Embryonic facial prominence (tissue), 1 donor: ENCODE measurements at regions not wholly inside any gene's neighbourhood (a gene's known extent, or its start where the extent isn't known, plus 50 kb on each side); places are given as distances from the start of the nearest gene placed in this dataset.

ENCODE experiments used
- DNase-seq: peaks from one replicate; pipeline ENCODE4 v3.0.0-alpha.2; 2016; ENCODE audit errors: extremely low spot score

GRCh38 chr2:120589771-120590608, 145.7 kb upstream of the GLI2 start:
- no peak for DNase-seq

GRCh38 chr2:120590841-120591240, 144.8 kb upstream of the GLI2 start:
- DNase-seq, result no peak

- DNase-seq, result no peak
Measured at GRCh38 chr2:120591572-120591971, 144.1 kb upstream of the GLI2 start.

GRCh38 chr2:120592084-120592483, 143.6 kb upstream of the GLI2 start:
- no peak for DNase-seq

GRCh38 chr2:120593921-120594686, 141.6 kb upstream of the GLI2 start:
- DNase-seq, result no peak

GRCh38 chr2:120594856-120595685, 140.6 kb upstream of the GLI2 start:
- DNase-seq, result no peak

GRCh38 chr2:120595739-120596138, 139.9 kb upstream of the GLI2 start:
- DNase-seq, result no peak

- no peak for DNase-seq
Measured at GRCh38 chr2:120596191-120596811, 139.4 kb upstream of the GLI2 start.

- DNase-seq, result no peak
Measured at GRCh38 chr2:120596990-120597594, 138.6 kb upstream of the GLI2 start.

- no peak for DNase-seq
Measured at GRCh38 chr2:120597595-120598193, 138.0 kb upstream of the GLI2 start.

- no peak for DNase-seq
Measured at GRCh38 chr2:120598416-120598815, 137.3 kb upstream of the GLI2 start.

GRCh38 chr2:120599072-120599471, 136.6 kb upstream of the GLI2 start:
- no peak for DNase-seq

- no peak for DNase-seq
Measured at GRCh38 chr2:120599656-120600055, 136.0 kb upstream of the GLI2 start.

GRCh38 chr2:120600335-120600734, 135.3 kb upstream of the GLI2 start:
- DNase-seq, result no peak

- no peak for DNase-seq
Measured at GRCh38 chr2:120600786-120601185, 134.9 kb upstream of the GLI2 start.

GRCh38 chr2:120601566-120601965, 134.1 kb upstream of the GLI2 start:
- DNase-seq, result no peak

GRCh38 chr2:120602251-120602650, 133.4 kb upstream of the GLI2 start:
- DNase-seq, result no peak

- DNase-seq, result no peak
Measured at GRCh38 chr2:120604767-120605166, 130.9 kb upstream of the GLI2 start.

- no peak for DNase-seq
Measured at GRCh38 chr2:120605231-120605935, 130.3 kb upstream of the GLI2 start.

- DNase-seq, result no peak
Measured at GRCh38 chr2:120606280-120606679, 129.4 kb upstream of the GLI2 start.
